Ishikawa (cell line): ENCODE measurements at regions not wholly inside any gene's neighbourhood (a gene's known extent, or its start where the extent isn't known, plus 50 kb on each side); places are given as distances from the start of the nearest gene placed in this dataset.

Source experiments
- CEBPB ChIP-seq: IDR thresholded peaks from 2 replicates; pipeline ENCODE4 v1.6.1; 2012
- CREB1 ChIP-seq: IDR thresholded peaks from 2 replicates; pipeline ENCODE4 v1.6.1; 2012; ENCODE audit warnings: low read depth
- EGR1 ChIP-seq: IDR thresholded peaks from 2 replicates; pipeline ENCODE4 v1.6.1; 2012
- EP300 ChIP-seq: IDR thresholded peaks from 2 replicates; pipeline ENCODE4 v1.6.1; 2012; ENCODE audit warnings: borderline replicate concordance
- FOXM1 ChIP-seq: IDR thresholded peaks from 2 replicates; pipeline ENCODE4 v1.6.1; 2012; ENCODE audit warnings: low read depth, borderline replicate concordance
- MAX ChIP-seq: IDR thresholded peaks from 2 replicates; pipeline ENCODE4 v1.6.1; 2012
- NFIC ChIP-seq: IDR thresholded peaks from 2 replicates; pipeline ENCODE4 v1.6.1; 2012
- RAD21 ChIP-seq: IDR thresholded peaks from 2 replicates; pipeline ENCODE4 v1.6.1; 2012; ENCODE audit warnings: low read depth
- REST ChIP-seq: IDR thresholded peaks from 2 replicates; pipeline ENCODE4 v1.6.1; 2012; ENCODE audit warnings: low read depth, mild to moderate bottlenecking
- TAF1 ChIP-seq: IDR thresholded peaks from 2 replicates; pipeline ENCODE4 v1.6.1; 2012; ENCODE audit warnings: low read depth, mild to moderate bottlenecking
- TCF12 ChIP-seq: IDR thresholded peaks from 2 replicates; pipeline ENCODE4 v1.6.1; 2012; ENCODE audit warnings: low read depth
- TEAD4 ChIP-seq: IDR thresholded peaks from 2 replicates; pipeline ENCODE4 v1.6.1; 2012
- USF1 ChIP-seq: IDR thresholded peaks from 2 replicates; pipeline ENCODE4 v1.6.1; 2012
- YY1 ChIP-seq: IDR thresholded peaks from 2 replicates; pipeline ENCODE4 v1.6.1; 2012; ENCODE audit warnings: low read depth
- ZBTB7A ChIP-seq: IDR thresholded peaks from 2 replicates; pipeline ENCODE4 v1.6.1; 2012; ENCODE audit warnings: low read depth

GRCh38 chr18:78540636-78541529, 438.7 kb upstream of the SALL3 start:
- no peak for TF ChIP-seq YY1
- TF ChIP-seq USF1: no peak
- no peak for TF ChIP-seq TEAD4
- no peak for TF ChIP-seq TCF12
- no peak for TF ChIP-seq EP300
- TF ChIP-seq RAD21: no peak
- no peak for TF ChIP-seq EGR1

GRCh38 chr18:78542204-78542603, 437.4 kb upstream of the SALL3 start:
- TF ChIP-seq YY1: no peak
- TF ChIP-seq RAD21: no peak
- TF ChIP-seq EP300: no peak

- no peak for TF ChIP-seq CEBPB
- TF ChIP-seq TAF1: no peak
- TF ChIP-seq EP300: no peak
- no peak for TF ChIP-seq REST
- TF ChIP-seq TCF12: no peak
- no peak for TF ChIP-seq MAX
- no peak for TF ChIP-seq ZBTB7A
- no peak for TF ChIP-seq FOXM1
- TF ChIP-seq TEAD4: no peak
- TF ChIP-seq YY1: no peak
- no peak for TF ChIP-seq NFIC
- no peak for TF ChIP-seq EGR1
Observed at GRCh38 chr18:78543201-78543725, 436.4 kb upstream of the SALL3 start.

GRCh38 chr18:78546281-78546680, 433.3 kb upstream of the SALL3 start:
- TF ChIP-seq EGR1: no peak
- no peak for TF ChIP-seq CREB1
- TF ChIP-seq REST: no peak

- TF ChIP-seq FOXM1: no peak
- no peak for TF ChIP-seq ZBTB7A
- TF ChIP-seq EP300: no peak
- no peak for TF ChIP-seq RAD21
- no peak for TF ChIP-seq YY1
- no peak for TF ChIP-seq TEAD4
- no peak for TF ChIP-seq MAX
- TF ChIP-seq EGR1: no peak
- no peak for TF ChIP-seq CREB1
- no peak for TF ChIP-seq REST
- no peak for TF ChIP-seq CEBPB
- TF ChIP-seq NFIC: no peak
- TF ChIP-seq TAF1: no peak
- no peak for TF ChIP-seq USF1
Observed at GRCh38 chr18:78547817-78548216, 431.8 kb upstream of the SALL3 start.
